Liver (tissue), 8 donors: ENCODE measurements at regions not wholly inside any gene's neighbourhood (a gene's known extent, or its start where the extent isn't known, plus 50 kb on each side); places are given as distances from the start of the nearest gene placed in this dataset.
A peak's percentile ranks its signal among the peaks of the same experiment; 100 is the strongest.

Source experiments
- DNase-seq: peaks from one replicate; pipeline ENCODE4 v3.0.0-alpha.2; 2017; ENCODE audit warnings: low spot score
- H3K27ac ChIP-seq, 2 donors: one replicate each; pipeline ENCODE4 v1.7.0; 2013; ENCODE audit warnings: inconsistent platforms in 2 of 2, low read length in 2 of 2, control low read depth in 1 of 2, low read depth in 1 of 2, mild to moderate bottlenecking in 1 of 2
- H3K27me3 ChIP-seq, 4 donors: one replicate each; pipeline versions ENCODE4 v1.6.1 to v1.7.0; 2013; ENCODE audit warnings: low read length in 3 of 4, inconsistent platforms in 1 of 4, mild to moderate bottlenecking in 1 of 4, moderate library complexity in 1 of 4; ENCODE audit not compliant: control insufficient read depth in 4 of 4, insufficient read depth in 4 of 4
- H3K36me3 ChIP-seq, 4 donors: one replicate each; pipeline versions ENCODE4 v1.6.1 to v1.7.0; 2013; ENCODE audit warnings: low read length in 3 of 4, mild to moderate bottlenecking in 3 of 4, low read depth in 1 of 4, moderate library complexity in 1 of 4; ENCODE audit not compliant: control insufficient read depth in 4 of 4, insufficient read depth in 3 of 4
- H3K4me1 ChIP-seq, 4 donors: one replicate each; pipeline versions ENCODE4 v1.6.1 to v1.7.0; 2013; ENCODE audit warnings: low read length in 3 of 4, mild to moderate bottlenecking in 3 of 4, moderate library complexity in 1 of 4; ENCODE audit not compliant: control insufficient read depth in 4 of 4, insufficient read depth in 4 of 4
- H3K4me3 ChIP-seq, 3 donors: one replicate each; pipeline versions ENCODE4 v1.6.1 to v1.7.0; 2013; ENCODE audit warnings: low read length in 3 of 3, control low read depth in 1 of 3, low read depth in 1 of 3, mild to moderate bottlenecking in 1 of 3
- H3K9ac ChIP-seq, 2 donors: one replicate each; pipeline ENCODE4 v1.7.0; 2013; ENCODE audit warnings: low read length in 2 of 2, mild to moderate bottlenecking in 2 of 2, moderate library complexity in 2 of 2, control low read depth in 1 of 2, low read depth in 1 of 2
- H3K9me3 ChIP-seq, 4 donors: one replicate each; pipeline versions ENCODE4 v1.6.1 to v1.7.0; 2013; ENCODE audit warnings: low read length in 3 of 4; ENCODE audit not compliant: control insufficient read depth in 4 of 4
- ATF3 ChIP-seq: IDR thresholded peaks from 2 replicates; pipeline ENCODE4 v1.6.1; 2016; ENCODE audit warnings: antibody characterized with exemption
- EGR1 ChIP-seq, 2 donors: IDR thresholded peaks; 2 replicates each; pipeline ENCODE4 v1.6.1; 2016 to 2018; ENCODE audit warnings: antibody characterized with exemption in 2 of 2, low read depth in 2 of 2
- FOXA1 ChIP-seq: IDR thresholded peaks from 2 replicates; pipeline ENCODE4 v1.6.1; 2016; ENCODE audit warnings: antibody characterized with exemption
- FOXA2 ChIP-seq: IDR thresholded peaks from 2 replicates; pipeline ENCODE4 v1.6.1; 2016; ENCODE audit warnings: antibody characterized with exemption
- GABPA ChIP-seq, 2 donors: IDR thresholded peaks in 1 of 2; conservative IDR thresholded peaks in 1 of 2; 2 replicates each; pipeline ENCODE4 v1.6.1; 2016; ENCODE audit warnings: antibody characterized with exemption in 2 of 2, mild to moderate bottlenecking in 1 of 2, moderate library complexity in 1 of 2
- HNF4A ChIP-seq, 2 donors: conservative IDR thresholded peaks; 2 replicates each; pipeline ENCODE4 v1.6.1; 2016; ENCODE audit warnings: antibody characterized with exemption in 2 of 2, mild to moderate bottlenecking in 2 of 2
- HNF4G ChIP-seq: IDR thresholded peaks from 2 replicates; pipeline ENCODE4 v1.6.1; 2016; ENCODE audit warnings: antibody characterized with exemption
- JUND ChIP-seq, 2 donors: IDR thresholded peaks; 2 replicates each; pipeline ENCODE4 v1.6.1; 2016; ENCODE audit warnings: antibody characterized with exemption in 2 of 2
- NR2F2 ChIP-seq: IDR thresholded peaks from 2 replicates; pipeline ENCODE4 v1.6.1; 2016; ENCODE audit warnings: antibody characterized with exemption
- RAD21 ChIP-seq, 2 donors: IDR thresholded peaks; 2 replicates each; pipeline ENCODE4 v1.6.1; 2016; ENCODE audit warnings: antibody characterized with exemption in 2 of 2, mild to moderate bottlenecking in 2 of 2
- RXRA ChIP-seq, 2 donors: IDR thresholded peaks; 2 replicates each; pipeline ENCODE4 v1.6.1; 2017 to 2018; ENCODE audit warnings: antibody characterized with exemption in 2 of 2, mild to moderate bottlenecking in 1 of 2
- SP1 ChIP-seq: IDR thresholded peaks from 2 replicates; pipeline ENCODE4 v1.6.1; 2018; ENCODE audit warnings: antibody characterized with exemption, mild to moderate bottlenecking
- TAF1 ChIP-seq: conservative IDR thresholded peaks from 2 replicates; pipeline ENCODE4 v1.6.1; 2016; ENCODE audit warnings: antibody characterized with exemption, mild to moderate bottlenecking
- YY1 ChIP-seq: IDR thresholded peaks from 2 replicates; pipeline ENCODE4 v1.6.1; 2016; ENCODE audit warnings: antibody characterized with exemption, mild to moderate bottlenecking
- WGBS: extraction: QIAGEN DNeasy Blood & Tissue Kit; methylation state at CpG from one replicate; pipeline ENCODE4 v1.1.7; 2013; 5-methylcytosine and 5-hydroxymethylcytosine counted together
- TF ChIP-seq, protein P1 (sequence below): IDR thresholded peaks from 2 replicates; pipeline ENCODE4 v1.6.1; 2016; ENCODE audit warnings: antibody characterized with exemption, mild to moderate bottlenecking
- TF ChIP-seq, protein P2 (sequence below): IDR thresholded peaks from 2 replicates; pipeline ENCODE4 v1.6.1; 2016; ENCODE audit warnings: antibody characterized with exemption
- TF ChIP-seq, protein P3 (sequence below): IDR thresholded peaks from 2 replicates; pipeline ENCODE4 v1.6.1; 2016; ENCODE audit warnings: antibody characterized with exemption
- TF ChIP-seq, protein P4 (sequence below): fragments of 150-350 bp; IDR thresholded peaks from 2 replicates; pipeline ENCODE4 v1.5.1; 2017; ENCODE audit warnings: improper control_type of control experiment, low read depth, low read length; ENCODE audit not compliant: missing input control
- donor health status: healthy.
- donor health status: healthy.
- donor health status: healthy.
- donor health status: healthy.
- donor health status: healthy.

DNA sequence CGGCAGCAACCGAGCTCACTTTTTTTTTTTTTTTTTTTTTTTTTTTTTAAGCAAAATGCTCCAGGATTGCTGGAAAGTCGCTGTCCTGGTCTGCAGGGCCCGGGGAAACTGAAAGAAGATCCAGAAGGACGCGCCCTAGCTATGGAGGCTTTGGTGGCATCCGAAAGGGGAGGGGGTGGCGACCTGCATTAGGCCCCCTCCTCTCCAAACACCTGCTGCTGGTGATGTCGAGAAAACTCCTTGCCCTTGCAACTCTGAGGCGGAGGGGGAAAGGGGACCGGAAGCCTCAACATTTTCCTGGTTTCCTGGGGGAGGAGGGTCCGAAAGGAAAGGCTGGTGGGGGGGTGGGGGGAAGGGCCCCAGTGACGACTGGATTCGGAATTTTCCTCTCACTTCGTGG is 421.1 kb downstream of the VRK1 start:
- Histone ChIP-seq H3K9ac (no peak overlapping the region), H3K4me3 (peak overlapping the region in 1 of 3 donors; percentile 29), H3K9me3 (no peaks in the 10 kb centered on the region), H3K27ac (no peak overlapping the region), H3K36me3 (no peaks in the 10 kb centered on the region), H3K27me3 (peaks cover 0 to 9% (median 0%) of the 10 kb centered on the region in 4 donors), H3K4me1 (peaks cover 4 to 13% (median 9%) of the 10 kb centered on the region in 4 donors)
- DNase-seq, result no peak
- 11% methylated on average over 15 of the region's 15 CpGs for WGBS
- TF ChIP-seq RXRA (IDR thresholded peaks at IDR 0.05), result no peak
- no peak for TF ChIP-seq GABPA (IDR thresholded peaks at IDR 0.05 in 1 of 2, conservative IDR thresholded peaks at IDR 0.05 in 1 of 2)
- TF ChIP-seq TAF1, result no peak
- no peak for TF ChIP-seq RAD21 (IDR thresholded peaks at IDR 0.05)
- no peak for TF ChIP-seq SP1
- no peak for TF ChIP-seq NR2F2
- no peak for TF ChIP-seq HNF4G
- TF ChIP-seq, protein P1, sequence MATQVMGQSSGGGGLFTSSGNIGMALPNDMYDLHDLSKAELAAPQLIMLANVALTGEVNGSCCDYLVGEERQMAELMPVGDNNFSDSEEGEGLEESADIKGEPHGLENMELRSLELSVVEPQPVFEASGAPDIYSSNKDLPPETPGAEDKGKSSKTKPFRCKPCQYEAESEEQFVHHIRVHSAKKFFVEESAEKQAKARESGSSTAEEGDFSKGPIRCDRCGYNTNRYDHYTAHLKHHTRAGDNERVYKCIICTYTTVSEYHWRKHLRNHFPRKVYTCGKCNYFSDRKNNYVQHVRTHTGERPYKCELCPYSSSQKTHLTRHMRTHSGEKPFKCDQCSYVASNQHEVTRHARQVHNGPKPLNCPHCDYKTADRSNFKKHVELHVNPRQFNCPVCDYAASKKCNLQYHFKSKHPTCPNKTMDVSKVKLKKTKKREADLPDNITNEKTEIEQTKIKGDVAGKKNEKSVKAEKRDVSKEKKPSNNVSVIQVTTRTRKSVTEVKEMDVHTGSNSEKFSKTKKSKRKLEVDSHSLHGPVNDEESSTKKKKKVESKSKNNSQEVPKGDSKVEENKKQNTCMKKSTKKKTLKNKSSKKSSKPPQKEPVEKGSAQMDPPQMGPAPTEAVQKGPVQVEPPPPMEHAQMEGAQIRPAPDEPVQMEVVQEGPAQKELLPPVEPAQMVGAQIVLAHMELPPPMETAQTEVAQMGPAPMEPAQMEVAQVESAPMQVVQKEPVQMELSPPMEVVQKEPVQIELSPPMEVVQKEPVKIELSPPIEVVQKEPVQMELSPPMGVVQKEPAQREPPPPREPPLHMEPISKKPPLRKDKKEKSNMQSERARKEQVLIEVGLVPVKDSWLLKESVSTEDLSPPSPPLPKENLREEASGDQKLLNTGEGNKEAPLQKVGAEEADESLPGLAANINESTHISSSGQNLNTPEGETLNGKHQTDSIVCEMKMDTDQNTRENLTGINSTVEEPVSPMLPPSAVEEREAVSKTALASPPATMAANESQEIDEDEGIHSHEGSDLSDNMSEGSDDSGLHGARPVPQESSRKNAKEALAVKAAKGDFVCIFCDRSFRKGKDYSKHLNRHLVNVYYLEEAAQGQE, result no peak
- no peak for TF ChIP-seq JUND (IDR thresholded peaks at IDR 0.05)
- TF ChIP-seq, protein P2, sequence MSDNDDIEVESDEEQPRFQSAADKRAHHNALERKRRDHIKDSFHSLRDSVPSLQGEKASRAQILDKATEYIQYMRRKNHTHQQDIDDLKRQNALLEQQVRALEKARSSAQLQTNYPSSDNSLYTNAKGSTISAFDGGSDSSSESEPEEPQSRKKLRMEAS, result no peak
- no peak for TF ChIP-seq YY1
- TF ChIP-seq, protein P3, sequence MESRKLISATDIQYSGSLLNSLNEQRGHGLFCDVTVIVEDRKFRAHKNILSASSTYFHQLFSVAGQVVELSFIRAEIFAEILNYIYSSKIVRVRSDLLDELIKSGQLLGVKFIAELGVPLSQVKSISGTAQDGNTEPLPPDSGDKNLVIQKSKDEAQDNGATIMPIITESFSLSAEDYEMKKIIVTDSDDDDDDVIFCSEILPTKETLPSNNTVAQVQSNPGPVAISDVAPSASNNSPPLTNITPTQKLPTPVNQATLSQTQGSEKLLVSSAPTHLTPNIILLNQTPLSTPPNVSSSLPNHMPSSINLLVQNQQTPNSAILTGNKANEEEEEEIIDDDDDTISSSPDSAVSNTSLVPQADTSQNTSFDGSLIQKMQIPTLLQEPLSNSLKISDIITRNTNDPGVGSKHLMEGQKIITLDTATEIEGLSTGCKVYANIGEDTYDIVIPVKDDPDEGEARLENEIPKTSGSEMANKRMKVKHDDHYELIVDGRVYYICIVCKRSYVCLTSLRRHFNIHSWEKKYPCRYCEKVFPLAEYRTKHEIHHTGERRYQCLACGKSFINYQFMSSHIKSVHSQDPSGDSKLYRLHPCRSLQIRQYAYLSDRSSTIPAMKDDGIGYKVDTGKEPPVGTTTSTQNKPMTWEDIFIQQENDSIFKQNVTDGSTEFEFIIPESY, result no peak
- no peak for TF ChIP-seq ATF3
- TF ChIP-seq FOXA2, result no peak
- no peak for TF ChIP-seq EGR1 (IDR thresholded peaks at IDR 0.05; ENCODE audit: low read depth in 2 of 2)
- TF ChIP-seq FOXA1, result no peak
- no peak for TF ChIP-seq HNF4A (conservative IDR thresholded peaks at IDR 0.05)
- TF ChIP-seq, protein P4, sequence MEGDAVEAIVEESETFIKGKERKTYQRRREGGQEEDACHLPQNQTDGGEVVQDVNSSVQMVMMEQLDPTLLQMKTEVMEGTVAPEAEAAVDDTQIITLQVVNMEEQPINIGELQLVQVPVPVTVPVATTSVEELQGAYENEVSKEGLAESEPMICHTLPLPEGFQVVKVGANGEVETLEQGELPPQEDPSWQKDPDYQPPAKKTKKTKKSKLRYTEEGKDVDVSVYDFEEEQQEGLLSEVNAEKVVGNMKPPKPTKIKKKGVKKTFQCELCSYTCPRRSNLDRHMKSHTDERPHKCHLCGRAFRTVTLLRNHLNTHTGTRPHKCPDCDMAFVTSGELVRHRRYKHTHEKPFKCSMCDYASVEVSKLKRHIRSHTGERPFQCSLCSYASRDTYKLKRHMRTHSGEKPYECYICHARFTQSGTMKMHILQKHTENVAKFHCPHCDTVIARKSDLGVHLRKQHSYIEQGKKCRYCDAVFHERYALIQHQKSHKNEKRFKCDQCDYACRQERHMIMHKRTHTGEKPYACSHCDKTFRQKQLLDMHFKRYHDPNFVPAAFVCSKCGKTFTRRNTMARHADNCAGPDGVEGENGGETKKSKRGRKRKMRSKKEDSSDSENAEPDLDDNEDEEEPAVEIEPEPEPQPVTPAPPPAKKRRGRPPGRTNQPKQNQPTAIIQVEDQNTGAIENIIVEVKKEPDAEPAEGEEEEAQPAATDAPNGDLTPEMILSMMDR, result no peak
